DND-41 (cell line): ENCODE measurements at regions not wholly inside any gene's neighbourhood (a gene's known extent, or its start where the extent isn't known, plus 50 kb on each side); places are given as distances from the start of the nearest gene placed in this dataset.

Experiments
- CTCF ChIP-seq: IDR thresholded peaks from 2 replicates; pipeline ENCODE4 v1.5.1; 2012; ENCODE audit warnings: borderline replicate concordance, low read length, moderate library complexity, mild to moderate bottlenecking; ENCODE audit not compliant: poor library complexity, severe bottlenecking; ENCODE audit errors: extremely low read depth
- EZH2 ChIP-seq: IDR thresholded peaks from 3 replicates; pipeline ENCODE4 v1.6.1; 2012; ENCODE audit warnings: borderline replicate concordance, low read depth, mild to moderate bottlenecking, moderate library complexity, low read length, inconsistent platforms; ENCODE audit not compliant: severe bottlenecking

DNA sequence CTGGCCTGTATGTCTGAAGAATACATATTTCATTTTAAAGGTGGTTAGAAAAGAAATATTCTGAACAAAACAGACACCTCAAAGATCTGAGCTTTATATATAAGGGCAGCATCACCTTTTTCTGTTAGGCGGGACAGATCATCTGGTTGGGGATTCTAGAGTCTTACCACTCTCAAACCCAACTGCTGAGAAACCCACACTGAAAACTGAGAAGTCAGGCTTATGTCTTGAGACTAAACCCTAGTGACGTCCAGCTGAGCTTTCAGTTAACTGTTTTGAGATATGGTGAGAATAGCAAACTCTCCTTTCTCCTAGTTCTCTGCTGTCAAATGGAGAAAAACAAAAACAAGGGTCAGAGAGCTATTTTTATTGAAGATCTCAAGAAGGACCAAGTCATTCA lies 63.7 kb upstream of the CCN6 start:
- no peak for TF ChIP-seq CTCF
- TF ChIP-seq EZH2: no peak
